IPS-15b (cell line): ENCODE measurements at regions not wholly inside any gene's neighbourhood (a gene's known extent, or its start where the extent isn't known, plus 50 kb on each side); places are given as distances from the start of the nearest gene placed in this dataset.

Experiments
- H3K27me3 ChIP-seq: one replicate; pipeline ENCODE4 v1.6.1; 2013; ENCODE audit warnings: low read length; ENCODE audit not compliant: control insufficient read depth, insufficient read depth
- H3K36me3 ChIP-seq: one replicate; pipeline ENCODE4 v1.6.1; 2013; ENCODE audit warnings: low read length; ENCODE audit not compliant: control insufficient read depth, insufficient read depth
- H3K4me1 ChIP-seq: one replicate; pipeline ENCODE4 v1.6.1; 2013; ENCODE audit warnings: mild to moderate bottlenecking, low read length; ENCODE audit not compliant: control insufficient read depth, insufficient read depth
- H3K4me3 ChIP-seq: one replicate; pipeline ENCODE4 v1.5.1; 2013; ENCODE audit warnings: low read depth, low read length
- H3K9ac ChIP-seq: one replicate; pipeline ENCODE4 v1.6.1; 2013; ENCODE audit warnings: low read depth, mild to moderate bottlenecking, low read length
- H3K9me3 ChIP-seq: one replicate; pipeline ENCODE4 v1.6.1; 2013; ENCODE audit warnings: mild to moderate bottlenecking, low read length; ENCODE audit not compliant: control insufficient read depth, insufficient read depth

DNA sequence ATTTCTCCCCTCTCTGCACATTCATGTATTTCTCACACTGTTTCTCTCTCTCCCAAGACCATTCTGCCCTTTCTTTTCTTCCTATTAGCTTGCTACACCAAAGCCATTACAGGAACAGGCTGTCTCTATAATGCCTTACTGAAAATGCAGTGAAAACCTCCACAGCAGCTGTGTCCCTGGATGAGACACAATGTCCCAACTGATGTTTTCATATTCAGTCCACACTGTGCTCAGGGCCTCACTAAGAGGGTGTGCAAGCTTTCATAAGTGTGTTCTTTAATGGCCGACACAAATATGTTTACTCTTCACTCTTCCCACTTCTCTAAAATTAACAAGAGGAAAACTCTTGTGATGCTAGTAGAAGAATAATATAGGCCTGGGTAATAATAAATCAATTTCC is 163.4 kb downstream of the KCTD12 start:
- H3K4me1 ChIP-seq: peaks cover 3% of the 10 kb centered on the region
- H3K27me3 ChIP-seq: no peaks in the 10 kb centered on the region
- H3K9me3 ChIP-seq: no peaks in the 10 kb centered on the region
- H3K4me3 ChIP-seq: no peak overlapping the region
- no peak overlapping the region for H3K9ac ChIP-seq
- H3K36me3 ChIP-seq: no peaks in the 10 kb centered on the region

DNA sequence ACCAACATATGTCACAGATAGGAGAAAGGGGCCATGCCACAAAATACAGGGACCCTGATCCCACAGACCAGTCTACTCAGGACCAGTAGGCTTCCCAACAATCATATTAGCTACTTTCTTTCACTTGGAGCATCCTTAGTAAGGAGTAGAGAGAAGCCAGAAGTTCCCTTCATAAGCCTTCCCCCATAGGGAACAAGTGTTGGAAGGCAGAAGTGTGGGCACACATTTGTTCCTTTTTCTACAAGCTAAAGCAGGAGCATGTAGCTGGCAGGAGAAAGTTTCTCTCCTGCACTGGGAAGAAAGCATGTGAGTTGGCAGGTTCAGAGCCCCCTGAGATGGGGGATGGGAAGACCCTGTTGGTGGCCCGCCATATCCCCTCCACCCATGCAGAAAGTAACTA is 165.4 kb downstream of the KCTD12 start:
- Histone ChIP-seq H3K4me1 (peaks cover 2% of the 10 kb centered on the region), H3K36me3 (no peaks in the 10 kb centered on the region), H3K4me3 (no peak overlapping the region), H3K27me3 (no peaks in the 10 kb centered on the region), H3K9me3 (no peaks in the 10 kb centered on the region), H3K9ac (no peak overlapping the region)

- H3K9me3 ChIP-seq: no peaks in the 10 kb centered on the region
Measured at GRCh38 chr13:76720416-76720815, 165.8 kb downstream of the KCTD12 start.

DNA sequence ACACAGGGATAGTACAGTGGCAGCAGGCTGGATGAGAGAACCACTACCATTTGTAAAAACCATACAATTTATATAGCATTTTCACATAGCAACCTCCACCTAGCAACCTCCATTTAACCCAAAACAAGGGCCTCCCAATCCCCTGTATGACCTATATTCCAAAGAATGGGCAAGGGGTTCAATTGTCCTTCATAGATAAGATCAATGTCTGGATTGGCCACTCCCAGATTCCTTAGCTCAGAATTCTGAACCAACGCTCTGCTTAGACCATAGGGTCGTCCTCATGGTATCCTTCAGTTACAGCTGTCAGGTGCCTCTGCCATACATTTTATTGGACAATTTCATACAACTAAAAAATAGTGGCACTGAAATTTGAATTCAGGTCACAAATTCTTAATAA is 166.2 kb downstream of the KCTD12 start:
- Histone ChIP-seq H3K4me3 (no peak overlapping the region), H3K4me1 (peaks cover 5% of the 10 kb centered on the region), H3K27me3 (no peaks in the 10 kb centered on the region), H3K36me3 (no peaks in the 10 kb centered on the region), H3K9ac (no peak overlapping the region), H3K9me3 (no peaks in the 10 kb centered on the region)

More at GRCh38 chr13:76720416-76720815, 165.8 kb downstream of the KCTD12 start:
- Histone ChIP-seq H3K9ac (no peak overlapping the region), H3K4me1 (peaks cover under 1% of the 10 kb centered on the region), H3K27me3 (no peaks in the 10 kb centered on the region), H3K4me3 (no peak overlapping the region), H3K36me3 (no peaks in the 10 kb centered on the region)

- Histone ChIP-seq H3K4me1 (peaks cover 5% of the 10 kb centered on the region), H3K9me3 (no peaks in the 10 kb centered on the region), H3K4me3 (no peak overlapping the region), H3K36me3 (no peaks in the 10 kb centered on the region), H3K27me3 (no peaks in the 10 kb centered on the region), H3K9ac (no peak overlapping the region)
Measured at GRCh38 chr13:76717092-76717491, 169.1 kb downstream of the KCTD12 start.

DNA sequence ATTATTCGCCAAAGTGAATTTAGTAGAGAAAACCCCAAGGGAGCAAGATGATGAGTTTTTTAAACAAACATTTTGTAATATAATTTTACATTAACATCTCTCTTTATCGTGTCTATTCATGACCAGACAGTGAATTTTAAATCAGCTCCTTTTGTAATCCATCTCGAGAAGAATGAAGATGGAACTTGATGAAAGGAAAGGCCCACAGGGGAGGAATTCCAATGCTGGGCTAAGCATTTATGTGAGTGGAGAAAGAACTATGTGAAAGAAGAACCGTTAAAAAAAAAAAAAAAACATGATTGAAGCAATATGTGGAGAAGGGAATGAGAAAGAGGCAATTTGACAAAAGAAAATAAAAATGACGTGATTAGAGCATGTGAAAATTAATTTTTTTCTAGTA is 170.6 kb downstream of the KCTD12 start:
- Histone ChIP-seq H3K36me3 (no peaks in the 10 kb centered on the region), H3K9me3 (no peaks in the 10 kb centered on the region), H3K4me3 (no peak overlapping the region), H3K27me3 (no peaks in the 10 kb centered on the region), H3K9ac (no peak overlapping the region), H3K4me1 (peaks cover 5% of the 10 kb centered on the region)

DNA sequence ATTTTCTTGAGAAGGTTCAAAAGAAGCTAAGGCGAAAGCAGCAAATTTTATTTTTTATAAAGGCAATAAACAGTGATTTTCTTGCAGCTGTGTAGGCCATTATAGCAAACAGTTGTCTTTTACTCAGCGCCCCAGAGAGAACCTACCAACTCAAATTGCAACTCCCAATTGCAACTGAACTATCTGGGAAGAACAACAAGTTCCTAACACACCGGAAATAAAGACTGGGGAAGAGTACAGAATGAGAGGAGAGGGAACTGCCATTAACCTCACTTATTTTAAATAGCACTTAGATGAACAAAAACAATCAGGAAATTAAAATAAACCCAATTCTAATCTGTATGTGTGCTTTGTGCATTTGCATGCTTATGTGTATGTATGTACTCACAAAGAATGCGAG is 171.1 kb downstream of the KCTD12 start:
- Histone ChIP-seq H3K27me3 (no peaks in the 10 kb centered on the region), H3K4me1 (peaks cover 5% of the 10 kb centered on the region), H3K9ac (no peak overlapping the region), H3K9me3 (no peaks in the 10 kb centered on the region), H3K4me3 (no peak overlapping the region), H3K36me3 (no peaks in the 10 kb centered on the region)

DNA sequence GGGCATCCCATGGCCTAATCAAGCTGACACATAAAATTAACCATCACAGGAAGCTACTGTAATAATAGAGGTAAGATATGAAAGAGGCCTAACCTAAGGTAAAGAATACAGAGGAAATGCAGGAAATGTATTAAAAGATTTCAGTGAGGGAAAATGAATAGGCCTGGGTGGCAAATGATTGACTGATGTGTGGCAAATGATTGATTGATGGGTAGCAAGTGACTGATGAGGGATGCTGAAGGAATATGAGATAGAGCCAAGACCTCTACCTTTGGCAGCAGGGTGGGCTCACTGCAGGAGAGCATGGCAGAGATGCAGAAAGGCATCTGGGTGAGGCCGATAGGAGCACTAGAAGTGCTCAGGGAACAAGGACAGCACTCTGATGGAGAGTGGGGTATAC is 172.9 kb downstream of the KCTD12 start:
- Histone ChIP-seq H3K9ac (no peak overlapping the region), H3K9me3 (no peaks in the 10 kb centered on the region), H3K27me3 (no peaks in the 10 kb centered on the region), H3K36me3 (no peaks in the 10 kb centered on the region), H3K4me1 (peaks cover 5% of the 10 kb centered on the region), H3K4me3 (no peak overlapping the region)

DNA sequence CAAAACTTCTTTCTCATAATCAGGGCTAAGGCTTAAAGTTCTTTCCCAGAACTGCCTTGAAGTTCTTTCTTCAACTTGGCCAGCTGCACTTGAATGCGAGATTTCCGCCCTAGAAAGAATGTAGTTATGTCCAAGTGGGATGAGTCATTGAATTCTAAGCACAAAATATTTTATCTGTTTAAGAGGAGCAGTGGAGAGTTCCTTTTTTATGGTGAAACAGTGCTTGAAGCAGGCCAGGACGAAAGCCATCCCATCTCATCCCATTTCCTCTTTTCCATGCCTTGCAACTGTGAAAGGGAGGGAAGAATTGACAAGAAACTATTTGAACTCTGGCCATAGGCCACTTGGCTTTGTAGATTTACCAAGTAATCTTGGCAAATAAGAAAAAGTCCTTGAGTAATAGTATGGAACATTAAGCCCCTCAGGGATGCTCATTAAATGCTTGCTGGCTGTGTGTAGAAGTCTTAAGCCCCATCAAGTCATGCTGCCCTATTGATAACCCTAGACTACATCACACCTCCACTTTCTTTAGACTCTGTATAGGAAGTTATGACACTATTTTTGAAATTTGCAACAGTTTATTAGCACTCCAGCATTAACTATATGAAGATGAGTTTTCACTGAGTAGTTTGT is 174.5 kb downstream of the KCTD12 start:
- H3K9ac ChIP-seq: no peak overlapping the region
- H3K27me3 ChIP-seq: no peaks in the 10 kb centered on the region
- peaks cover 5% of the 10 kb centered on the region for H3K4me1 ChIP-seq
- H3K9me3 ChIP-seq: no peaks in the 10 kb centered on the region
- no peak overlapping the region for H3K4me3 ChIP-seq
- H3K36me3 ChIP-seq: no peaks in the 10 kb centered on the region

DNA sequence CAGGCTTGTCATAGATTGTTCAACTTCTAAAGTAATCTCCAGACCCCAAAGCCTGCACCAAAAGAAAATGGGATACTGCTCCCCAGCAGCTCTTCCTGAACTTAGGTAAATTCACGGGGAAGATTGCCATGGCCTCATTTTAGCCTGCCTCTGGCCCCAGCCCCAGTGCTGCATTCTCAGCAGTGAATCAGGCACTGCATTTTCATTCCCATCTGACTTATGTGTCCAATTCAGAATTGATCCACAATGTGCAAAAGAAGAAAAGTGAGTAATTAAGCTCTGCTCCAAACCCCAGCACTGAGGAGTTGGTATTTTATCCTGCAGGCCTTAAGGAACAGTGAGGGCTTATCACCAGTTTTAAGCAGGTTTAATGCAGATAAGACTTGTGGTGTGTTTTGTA is 176.4 kb downstream of the KCTD12 start:
- Histone ChIP-seq H3K4me1 (no peaks in the 10 kb centered on the region), H3K36me3 (no peaks in the 10 kb centered on the region), H3K9ac (no peak overlapping the region), H3K4me3 (no peak overlapping the region), H3K27me3 (no peaks in the 10 kb centered on the region), H3K9me3 (no peaks in the 10 kb centered on the region)

- H3K9ac ChIP-seq: no peak overlapping the region
- H3K9me3 ChIP-seq: no peaks in the 10 kb centered on the region
- no peaks in the 10 kb centered on the region for H3K27me3 ChIP-seq
- no peaks in the 10 kb centered on the region for H3K4me1 ChIP-seq
- no peaks in the 10 kb centered on the region for H3K36me3 ChIP-seq
- H3K4me3 ChIP-seq: no peak overlapping the region
Measured at GRCh38 chr13:76708138-76708688, 178.0 kb downstream of the KCTD12 start.

DNA sequence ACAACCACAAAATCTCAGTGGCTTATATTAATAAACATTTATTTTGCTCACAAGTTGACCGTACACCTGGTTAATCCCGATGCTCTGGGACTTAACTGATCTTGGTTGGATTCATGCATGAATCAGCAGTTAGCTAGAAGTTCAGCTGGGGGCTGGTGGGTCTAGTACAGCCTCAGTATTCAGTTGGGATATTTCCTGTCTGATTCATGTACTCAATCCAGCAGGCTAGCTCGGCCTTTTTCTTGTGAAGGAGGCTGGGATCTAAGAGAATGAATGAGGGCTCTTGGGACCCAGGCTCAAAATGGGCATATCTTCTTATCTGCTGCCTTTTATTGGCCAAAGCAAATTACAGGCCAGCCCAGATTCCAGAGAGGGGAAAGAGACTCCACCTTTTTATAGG is 178.8 kb downstream of the KCTD12 start:
- no peaks in the 10 kb centered on the region for H3K9me3 ChIP-seq
- no peaks in the 10 kb centered on the region for H3K4me1 ChIP-seq
- no peak overlapping the region for H3K9ac ChIP-seq
- H3K27me3 ChIP-seq: no peaks in the 10 kb centered on the region
- H3K4me3 ChIP-seq: no peak overlapping the region
- H3K36me3 ChIP-seq: no peaks in the 10 kb centered on the region
